ENCODE measurements at regions not wholly inside any gene's neighbourhood (a gene's known extent, or its start where the extent isn't known, plus 50 kb on each side); places are given as distances from the start of the nearest gene placed in this dataset.
"Not testable (repeated sequence)": the region's sequence is repeated elsewhere in the genome, so short reads cannot be mapped to it uniquely, and the experiment has no call there.

DNA sequence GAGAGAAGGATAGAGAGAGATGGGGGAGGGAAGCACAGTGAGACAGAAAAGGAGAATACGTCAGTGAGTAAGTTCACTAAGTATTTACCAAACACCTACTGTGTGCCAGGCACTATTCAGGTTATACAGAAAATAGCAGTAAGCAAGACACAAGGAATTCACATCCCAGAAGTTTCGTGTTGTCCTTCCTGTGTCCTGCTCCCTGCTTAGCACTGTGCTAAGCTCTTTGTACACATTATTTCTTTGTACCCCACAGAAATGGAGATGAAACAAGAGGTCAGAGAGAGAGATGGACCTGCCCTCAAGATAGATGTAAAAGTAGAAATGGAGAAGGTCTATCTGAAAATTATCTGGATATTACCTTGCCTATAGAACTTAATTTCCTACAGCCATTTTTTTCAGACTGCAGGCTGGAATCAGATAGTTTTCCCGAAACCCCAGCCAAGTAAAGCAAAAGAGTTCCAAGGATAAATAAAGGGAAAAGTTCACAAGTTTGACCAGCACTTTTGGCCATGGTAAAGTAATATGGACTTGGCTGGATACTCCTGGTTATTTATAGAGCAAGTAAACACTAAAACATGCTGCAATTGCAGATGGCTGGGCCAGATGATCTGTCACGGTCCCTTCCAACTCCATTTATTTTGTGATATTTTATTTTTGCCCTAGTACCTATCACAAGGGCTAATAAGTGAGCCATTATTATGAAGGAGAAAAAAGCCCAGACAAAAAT, 353.7 kb upstream of the SLC7A11 start:
- no peak overlapping the region; the same call in 1 of the 2 replicates for H3K27ac ChIP-seq
- TF ChIP-seq, protein P1, sequence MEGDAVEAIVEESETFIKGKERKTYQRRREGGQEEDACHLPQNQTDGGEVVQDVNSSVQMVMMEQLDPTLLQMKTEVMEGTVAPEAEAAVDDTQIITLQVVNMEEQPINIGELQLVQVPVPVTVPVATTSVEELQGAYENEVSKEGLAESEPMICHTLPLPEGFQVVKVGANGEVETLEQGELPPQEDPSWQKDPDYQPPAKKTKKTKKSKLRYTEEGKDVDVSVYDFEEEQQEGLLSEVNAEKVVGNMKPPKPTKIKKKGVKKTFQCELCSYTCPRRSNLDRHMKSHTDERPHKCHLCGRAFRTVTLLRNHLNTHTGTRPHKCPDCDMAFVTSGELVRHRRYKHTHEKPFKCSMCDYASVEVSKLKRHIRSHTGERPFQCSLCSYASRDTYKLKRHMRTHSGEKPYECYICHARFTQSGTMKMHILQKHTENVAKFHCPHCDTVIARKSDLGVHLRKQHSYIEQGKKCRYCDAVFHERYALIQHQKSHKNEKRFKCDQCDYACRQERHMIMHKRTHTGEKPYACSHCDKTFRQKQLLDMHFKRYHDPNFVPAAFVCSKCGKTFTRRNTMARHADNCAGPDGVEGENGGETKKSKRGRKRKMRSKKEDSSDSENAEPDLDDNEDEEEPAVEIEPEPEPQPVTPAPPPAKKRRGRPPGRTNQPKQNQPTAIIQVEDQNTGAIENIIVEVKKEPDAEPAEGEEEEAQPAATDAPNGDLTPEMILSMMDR (conservative IDR thresholded peaks at IDR 0.05): no peak

DNA sequence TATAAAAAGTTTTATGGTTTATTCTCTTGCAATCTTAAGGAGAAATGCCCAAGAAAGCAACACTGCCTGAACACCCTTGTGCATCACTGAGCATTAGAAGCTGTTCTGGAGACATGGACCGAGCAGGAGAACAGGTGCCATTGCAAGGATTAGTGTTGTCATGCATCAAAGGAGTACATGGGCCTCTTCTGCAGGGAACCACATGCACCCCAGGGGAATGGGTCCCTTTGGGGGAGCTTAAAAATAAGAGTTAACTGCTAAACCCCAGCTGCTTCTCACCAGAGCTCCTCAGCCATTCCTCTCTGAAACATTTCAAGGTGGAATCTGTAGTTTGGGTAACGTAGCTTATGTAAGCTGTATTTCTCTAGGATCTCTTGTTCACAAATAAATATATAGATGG, 353.0 kb upstream of the SLC7A11 start:
- TF ChIP-seq, protein P1 (conservative IDR thresholded peaks at IDR 0.05): no peak
- H3K27ac ChIP-seq: no peak overlapping the region

DNA sequence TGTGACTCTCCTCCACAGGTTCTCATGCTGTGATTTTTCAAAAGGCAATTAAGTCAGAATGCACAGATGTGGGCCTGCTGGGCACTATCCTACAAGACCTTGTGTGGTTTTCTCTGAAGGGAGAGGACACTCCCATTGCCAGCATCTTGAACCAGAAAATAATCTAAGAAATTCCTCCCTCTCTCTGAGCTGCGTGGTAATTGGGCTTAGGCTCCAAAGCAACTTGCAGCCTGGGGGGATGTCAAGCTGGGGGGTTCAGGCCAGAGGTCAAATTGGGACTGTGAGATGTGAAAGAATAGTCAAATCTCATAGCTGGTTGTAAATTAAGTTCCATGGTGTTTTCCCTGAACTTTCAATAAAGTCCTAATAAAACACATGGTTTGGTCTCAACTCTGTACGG, 350.6 kb upstream of the SLC7A11 start:
- H3K27ac ChIP-seq: no peak overlapping the region
- TF ChIP-seq, protein P1 (conservative IDR thresholded peaks at IDR 0.05): no peak

DNA sequence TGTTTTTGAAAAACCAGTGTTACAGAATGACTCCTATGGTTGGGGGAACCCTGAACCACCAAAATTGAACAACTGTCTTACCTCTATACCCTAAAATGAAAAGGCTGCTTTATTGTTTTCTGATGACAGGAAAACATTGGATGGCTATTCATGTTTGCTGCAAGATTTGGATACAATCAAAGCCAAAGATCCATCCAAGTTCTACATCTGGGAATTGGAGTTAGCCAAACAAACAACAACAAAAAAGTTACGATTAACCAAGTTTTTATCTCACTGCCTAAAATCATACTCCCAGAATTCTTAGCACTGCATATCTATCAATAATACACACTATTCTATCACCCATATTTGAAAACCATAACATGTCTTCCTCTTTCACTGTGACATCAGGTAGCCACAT, 349.7 kb upstream of the SLC7A11 start:
- no peak overlapping the region for H3K27ac ChIP-seq
- TF ChIP-seq, protein P1 (conservative IDR thresholded peaks at IDR 0.05): no peak

DNA sequence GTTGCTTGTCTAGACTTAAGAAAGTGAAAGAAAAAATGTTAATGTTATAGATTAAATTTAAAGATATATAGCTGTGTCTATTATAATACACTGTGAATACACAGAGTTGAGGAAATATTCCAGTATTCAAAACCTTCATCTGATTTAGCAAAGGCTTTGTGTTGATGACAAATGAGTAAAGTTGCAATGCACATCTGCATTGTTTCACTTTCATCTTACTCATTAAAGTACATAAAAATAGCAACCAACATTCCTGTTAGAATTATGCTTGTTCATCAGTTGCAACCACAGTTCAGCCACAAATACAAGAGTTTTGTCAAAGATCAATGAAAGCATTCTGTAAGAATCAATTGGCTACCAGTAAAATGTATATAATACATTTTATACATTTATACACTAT, 346.4 kb upstream of the SLC7A11 start:
- H3K27ac ChIP-seq: no peak overlapping the region
- TF ChIP-seq, protein P1 (conservative IDR thresholded peaks at IDR 0.05): no peak

DNA sequence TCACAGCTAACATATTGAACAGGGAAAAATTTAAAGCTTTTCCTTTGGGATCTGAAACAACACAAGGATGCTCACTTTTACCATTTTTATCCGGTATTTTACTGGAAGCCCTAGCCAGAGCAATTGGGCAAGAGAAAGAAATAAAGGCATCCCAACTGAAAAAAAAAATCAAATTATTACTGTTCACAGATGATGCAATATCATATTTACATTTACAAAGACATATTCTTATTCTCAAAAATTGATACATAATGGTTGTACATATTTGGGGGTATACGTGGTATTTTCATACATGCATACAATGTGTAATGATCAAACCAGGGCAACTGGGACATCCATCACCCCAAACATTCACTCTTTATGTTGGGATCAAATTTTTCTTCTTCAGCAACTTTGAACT, 337.0 kb upstream of the SLC7A11 start:
- no peak overlapping the region for H3K27ac ChIP-seq
- TF ChIP-seq, protein P1 (conservative IDR thresholded peaks at IDR 0.05): no peak

DNA sequence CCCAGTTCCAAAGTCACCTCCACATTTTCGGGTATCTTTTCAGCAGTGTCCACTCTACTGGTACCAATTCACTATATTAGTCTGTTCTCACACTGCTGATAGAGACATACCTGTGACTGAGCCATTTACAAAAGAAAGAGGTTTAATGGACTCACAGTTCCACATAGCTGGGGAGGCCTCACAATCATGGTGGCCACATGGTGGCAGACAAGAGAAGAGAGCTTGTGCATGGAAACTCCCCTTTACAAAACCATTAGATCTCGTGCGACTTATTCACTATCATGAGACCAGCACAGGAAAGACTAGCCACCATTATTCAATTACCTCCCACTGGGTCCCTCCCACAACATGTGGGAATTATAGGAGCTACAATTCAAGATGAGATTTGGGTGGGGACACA, 335.7 kb upstream of the SLC7A11 start:
- H3K27ac ChIP-seq: not testable (repeated sequence)
- TF ChIP-seq, protein P1 (conservative IDR thresholded peaks at IDR 0.05): peak; percentile 52

Measured in VCaP (cell line).